ENCODE measurements at regions not wholly inside any gene's neighbourhood (a gene's known extent, or its start where the extent isn't known, plus 50 kb on each side); places are given as distances from the start of the nearest gene placed in this dataset.

GRCh38 chr14:51422704-51423103, 182.7 kb downstream of the TMX1 start:
- H3K4me3 ChIP-seq (ENCODE audit: low read depth, low read length): no peak overlapping the region
- TF ChIP-seq CTCF (IDR thresholded peaks at IDR 0.05; ENCODE audit: low read depth, low read length): no peak

- no peak for TF ChIP-seq CTCF (IDR thresholded peaks at IDR 0.05; ENCODE audit: low read depth, low read length)
- H3K4me3 ChIP-seq (ENCODE audit: low read depth, low read length): no peak overlapping the region
These were observed 184.0 kb downstream of the TMX1 start for GRCh38 chr14:51424041-51424440.

- no peak overlapping the region for H3K4me3 ChIP-seq (ENCODE audit: low read depth, low read length)
- TF ChIP-seq CTCF (IDR thresholded peaks at IDR 0.05; ENCODE audit: low read depth, low read length): no peak
These were observed 184.7 kb downstream of the TMX1 start for GRCh38 chr14:51424561-51425251.

GRCh38 chr14:51428981-51429380, 188.9 kb downstream of the TMX1 start:
- H3K4me3 ChIP-seq (ENCODE audit: low read depth, low read length): no peak overlapping the region
- TF ChIP-seq CTCF (IDR thresholded peaks at IDR 0.05; ENCODE audit: low read depth, low read length): no peak

- no peak for TF ChIP-seq CTCF (IDR thresholded peaks at IDR 0.05; ENCODE audit: low read depth, low read length)
These were observed 190.0 kb downstream of the TMX1 start for GRCh38 chr14:51430079-51430478.

GRCh38 chr14:51430633-51431032, 190.6 kb downstream of the TMX1 start:
- H3K4me3 ChIP-seq (ENCODE audit: low read depth, low read length): no peak overlapping the region
- no peak for TF ChIP-seq CTCF (IDR thresholded peaks at IDR 0.05; ENCODE audit: low read depth, low read length)

More at GRCh38 chr14:51430079-51430478, 190.0 kb downstream of the TMX1 start:
- no peak overlapping the region for H3K4me3 ChIP-seq (ENCODE audit: low read depth, low read length)

- no peak for TF ChIP-seq CTCF (IDR thresholded peaks at IDR 0.05; ENCODE audit: low read depth, low read length)
- H3K4me3 ChIP-seq (ENCODE audit: low read depth, low read length): no peak overlapping the region
These were observed 191.1 kb downstream of the TMX1 start for GRCh38 chr14:51431033-51431709.
